Endothelial cell of umbilical vein (primary cell): ENCODE measurements at regions not wholly inside any gene's neighbourhood (a gene's known extent, or its start where the extent isn't known, plus 50 kb on each side); places are given as distances from the start of the nearest gene placed in this dataset.

Experiments
- CTCF ChIP-seq, 2 donors: IDR thresholded peaks; 1 replicate in 1 of 2; 2 replicates in 1 of 2; pipeline ENCODE4 v1.5.1; 2011; ENCODE audit warnings: low read length in 2 of 2, mild to moderate bottlenecking in 2 of 2, moderate library complexity in 2 of 2, control low read depth in 1 of 2, inconsistent platforms in 1 of 2, low read depth in 1 of 2; ENCODE audit not compliant: insufficient read depth in 1 of 2; ENCODE audit errors: extremely low read depth in 1 of 2
- EZH2 ChIP-seq: IDR thresholded peaks from 2 replicates; pipeline ENCODE4 v1.6.1; 2012; ENCODE audit warnings: borderline replicate concordance, low read depth, mild to moderate bottlenecking, moderate library complexity, low read length, inconsistent platforms; ENCODE audit not compliant: severe bottlenecking
- FOS ChIP-seq: IDR thresholded peaks from 2 replicates; pipeline ENCODE4 v1.6.1; 2011; ENCODE audit warnings: mild to moderate bottlenecking, low read length, moderate library complexity, borderline replicate concordance; ENCODE audit not compliant: insufficient read depth
- GATA2 ChIP-seq: IDR thresholded peaks from 2 replicates; pipeline ENCODE4 v1.7.0; 2011; ENCODE audit warnings: low read depth, mild to moderate bottlenecking, moderate library complexity, mixed read lengths, low read length; ENCODE audit not compliant: insufficient read length, insufficient read depth
- MYC ChIP-seq: IDR thresholded peaks from one replicate; pipeline ENCODE4 v1.6.1; 2011; ENCODE audit warnings: mild to moderate bottlenecking, low read depth, low read length
- POLR2A ChIP-seq: IDR thresholded peaks from 2 replicates; pipeline ENCODE4 v1.6.1; 2012; ENCODE audit warnings: low read depth, mild to moderate bottlenecking, control low read depth, low read length
- POLR2AphosphoS5 ChIP-seq: IDR thresholded peaks from 2 replicates; pipeline ENCODE4 v1.6.1; 2012; ENCODE audit warnings: low read depth, mild to moderate bottlenecking, control low read depth, low read length, moderate library complexity; ENCODE audit not compliant: insufficient read depth

- TF ChIP-seq CTCF (IDR thresholded peaks at IDR 0.05; ENCODE audit: extremely low read depth in 1 of 2, insufficient read depth in 1 of 2, low read depth in 1 of 2, low read length in 2 of 2) (no peak), POLR2A (no peak), POLR2AphosphoS5 (no peak), MYC (no peak), EZH2 (no peak), GATA2 (no peak), FOS (no peak)
Measured at GRCh38 chr6:50449128-50449527, 264.2 kb upstream of the TFAP2D start.
